IMR-90 (cell line): ENCODE measurements at regions not wholly inside any gene's neighbourhood (a gene's known extent, or its start where the extent isn't known, plus 50 kb on each side); places are given as distances from the start of the nearest gene placed in this dataset.

Source experiments
- CEBPB ChIP-seq: IDR thresholded peaks from 2 replicates; pipeline ENCODE4 v1.6.1; 2012; ENCODE audit warnings: low read depth, low read length, improper control_type of control experiment
- CTCF ChIP-seq: conservative IDR thresholded peaks from 2 replicates; pipeline ENCODE4 v1.5.1; 2012; ENCODE audit warnings: mild to moderate bottlenecking, low read depth, low read length, improper control_type of control experiment
- FOS ChIP-seq: fragments of 150-350 bp; IDR thresholded peaks from 2 replicates; pipeline ENCODE4 v1.6.1; 2016; ENCODE audit warnings: low read depth, low read length
- MXI1 ChIP-seq: IDR thresholded peaks from 2 replicates; pipeline ENCODE4 v1.6.1; 2012; ENCODE audit warnings: low read depth, mild to moderate bottlenecking, low read length, moderate library complexity, borderline replicate concordance
- POLR2A ChIP-seq: IDR thresholded peaks from 2 replicates; pipeline ENCODE4 v1.6.1; 2012; ENCODE audit warnings: mild to moderate bottlenecking, low read depth, low read length
- RAD21 ChIP-seq: IDR thresholded peaks from 2 replicates; pipeline ENCODE4 v1.6.1; 2012; ENCODE audit warnings: low read length, improper control_type of control experiment
- RCOR1 ChIP-seq: IDR thresholded peaks from 2 replicates; pipeline ENCODE4 v1.6.1; 2012; ENCODE audit warnings: mild to moderate bottlenecking, low read length, improper control_type of control experiment; ENCODE audit not compliant: insufficient replicate concordance

- no peak for TF ChIP-seq CTCF
- TF ChIP-seq RCOR1 = no peak
- no peak for TF ChIP-seq POLR2A
- no peak for TF ChIP-seq CEBPB
- TF ChIP-seq MXI1 = no peak
- no peak for TF ChIP-seq RAD21
- no peak for TF ChIP-seq FOS
These were observed 119.2 kb upstream of the TAB2 start for GRCh38 chr6:149198265-149198664.
